HG03066 (cell line): ENCODE measurements at regions not wholly inside any gene's neighbourhood (a gene's known extent, or its start where the extent isn't known, plus 50 kb on each side); places are given as distances from the start of the nearest gene placed in this dataset.

ENCODE experiments used
- ATAC-seq: cut with Tn5 transposase; IDR thresholded peaks from one replicate; pipeline ENCODE4 v1.9.1; 2021; ENCODE audit warnings: low read depth; ENCODE audit not compliant: unreplicated experiment

DNA sequence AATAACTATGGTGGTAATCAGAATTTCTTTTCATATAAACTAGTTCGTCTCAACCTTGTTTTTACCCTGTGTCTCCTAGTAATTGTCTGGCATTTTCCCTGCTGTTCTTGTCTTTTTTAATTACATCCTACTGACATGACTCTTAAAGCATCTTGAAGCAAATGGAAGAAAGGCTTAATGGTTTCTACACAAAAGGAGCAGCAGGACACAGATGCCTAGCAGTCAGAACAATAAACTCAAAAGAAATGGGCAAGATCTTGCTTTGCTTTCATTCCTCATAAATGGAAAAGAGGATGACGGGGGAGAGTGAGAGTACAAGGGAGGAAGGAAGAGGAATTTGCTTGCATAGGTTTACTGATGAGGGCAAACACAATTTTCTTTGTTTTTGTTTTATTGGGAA is 293.2 kb upstream of the EMCN start:
- ATAC-seq: no peak

DNA sequence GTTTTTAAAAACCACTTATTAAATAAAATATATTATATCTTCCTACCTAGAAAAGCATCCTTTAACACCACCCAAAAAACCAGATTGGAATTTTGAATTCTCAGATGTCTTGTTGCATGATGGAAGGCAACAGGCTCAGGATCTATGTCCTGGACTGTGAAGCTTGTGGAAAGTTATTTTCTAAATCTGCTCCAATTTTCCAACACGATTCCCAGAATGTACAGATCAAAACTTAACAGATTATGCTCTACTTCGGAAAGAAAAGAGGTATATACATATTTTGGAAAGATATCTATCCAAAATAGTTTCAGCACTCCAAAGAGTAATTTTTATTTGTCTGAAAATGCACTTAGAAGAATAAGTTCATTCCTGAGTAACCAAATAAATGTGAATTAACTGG is 291.7 kb upstream of the EMCN start:
- ATAC-seq: no peak

GRCh38 chr4:100806988-100807387 is 289.2 kb upstream of the EMCN start:
- no peak for ATAC-seq

DNA sequence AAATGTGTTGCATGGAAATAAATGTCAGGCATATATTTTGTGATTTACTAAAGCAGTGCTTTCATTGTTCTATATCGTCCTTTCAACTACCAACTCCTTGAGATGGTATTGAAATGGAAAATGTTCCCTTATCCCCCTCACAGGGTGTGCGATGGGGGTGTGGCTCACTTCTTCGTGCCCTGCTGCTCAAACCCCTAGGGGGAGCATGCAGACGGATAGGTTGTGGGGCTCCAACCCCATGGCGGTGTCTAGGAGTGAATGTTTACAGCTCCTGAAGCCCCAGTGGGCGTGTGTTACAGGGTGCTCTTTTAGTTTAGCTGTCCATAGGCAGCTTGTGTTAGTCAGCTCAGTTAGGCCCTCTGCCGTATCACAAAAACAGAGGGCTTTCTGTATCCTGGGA is 287.7 kb upstream of the EMCN start:
- no peak for ATAC-seq

DNA sequence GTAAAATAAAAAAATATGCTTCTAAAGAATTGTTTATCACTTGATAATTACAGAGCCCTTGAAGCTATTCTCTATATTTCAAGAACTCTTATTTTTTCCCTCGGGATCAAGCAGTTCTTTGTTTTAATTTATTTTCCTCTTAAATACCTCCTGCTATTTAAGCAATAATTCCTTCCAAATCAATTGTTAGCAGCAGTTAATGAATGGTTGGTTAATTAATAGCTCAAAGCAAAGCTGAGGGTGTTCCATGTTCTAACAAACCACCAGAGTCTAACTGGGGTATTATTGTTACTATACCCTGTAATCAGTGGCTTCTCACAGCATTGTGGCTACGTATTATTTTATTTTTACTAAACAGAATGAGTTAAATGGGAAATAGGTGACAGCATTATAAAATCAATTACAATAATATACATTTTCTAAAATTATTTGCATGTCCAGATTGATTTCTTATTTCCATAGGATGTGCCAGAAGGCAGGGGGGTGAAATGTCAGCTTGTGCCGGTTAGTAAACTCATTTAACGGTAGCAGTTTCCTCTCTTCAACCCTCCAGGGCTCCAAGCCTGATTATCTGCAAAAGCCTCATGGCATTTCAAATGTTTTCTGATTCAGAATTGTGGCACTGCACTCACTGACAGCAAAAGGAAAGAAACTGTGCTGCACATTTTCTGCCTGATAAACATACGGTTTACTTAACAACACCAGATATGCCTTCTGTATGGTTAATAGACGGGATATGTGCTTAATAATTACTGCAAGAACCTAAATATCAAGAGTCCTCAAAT is 286.9 kb upstream of the EMCN start:
- no peak for ATAC-seq

- no peak for ATAC-seq
Observed at GRCh38 chr4:100803751-100804150, 285.9 kb upstream of the EMCN start.

GRCh38 chr4:100799761-100800539 is 282.1 kb upstream of the EMCN start:
- ATAC-seq: no peak

GRCh38 chr4:100797791-100798190 is 280.0 kb upstream of the EMCN start:
- no peak for ATAC-seq

DNA sequence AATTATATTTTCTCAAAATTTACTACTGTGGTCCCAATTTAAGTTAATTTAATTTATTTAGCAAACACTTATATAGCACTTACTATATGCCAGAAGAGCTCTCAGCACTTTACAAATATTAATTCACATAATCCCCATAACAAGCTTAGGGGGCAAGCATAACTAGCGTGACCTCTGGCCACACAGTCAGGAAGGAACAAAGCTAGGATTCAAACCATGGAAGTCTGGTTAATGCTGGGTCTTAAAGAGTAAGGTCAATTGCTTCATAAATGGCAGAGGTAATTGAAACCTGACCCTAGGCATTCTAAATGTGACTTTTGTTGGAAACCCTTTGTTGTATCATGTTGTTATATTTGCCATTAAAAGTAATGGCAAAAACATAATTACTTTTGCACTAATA is 279.5 kb upstream of the EMCN start:
- no peak for ATAC-seq

- ATAC-seq: no peak
Observed at GRCh38 chr4:100796332-100796731, 278.5 kb upstream of the EMCN start.

GRCh38 chr4:100795581-100795980 is 277.8 kb upstream of the EMCN start:
- ATAC-seq: no peak

GRCh38 chr4:100790836-100791615 is 273.2 kb upstream of the EMCN start:
- ATAC-seq: no peak

DNA sequence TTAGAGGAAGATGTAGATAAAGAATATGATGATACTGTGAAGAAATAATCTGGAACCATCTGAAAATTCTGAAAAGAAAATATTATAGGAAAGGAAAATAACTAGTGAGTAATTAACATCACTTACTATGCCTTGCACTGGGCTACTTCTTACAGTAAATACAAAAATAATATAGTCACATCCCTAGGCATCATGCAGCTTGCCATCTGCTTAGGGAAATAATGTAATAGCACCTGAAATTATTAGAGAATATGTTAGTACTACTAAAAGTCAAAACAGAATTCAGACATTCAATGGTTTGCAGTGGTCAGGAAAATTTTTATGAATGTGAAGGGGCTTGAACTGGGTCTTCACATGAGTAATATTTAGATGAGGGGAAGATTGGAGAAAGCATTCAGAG is 272.2 kb upstream of the EMCN start:
- no peak for ATAC-seq

DNA sequence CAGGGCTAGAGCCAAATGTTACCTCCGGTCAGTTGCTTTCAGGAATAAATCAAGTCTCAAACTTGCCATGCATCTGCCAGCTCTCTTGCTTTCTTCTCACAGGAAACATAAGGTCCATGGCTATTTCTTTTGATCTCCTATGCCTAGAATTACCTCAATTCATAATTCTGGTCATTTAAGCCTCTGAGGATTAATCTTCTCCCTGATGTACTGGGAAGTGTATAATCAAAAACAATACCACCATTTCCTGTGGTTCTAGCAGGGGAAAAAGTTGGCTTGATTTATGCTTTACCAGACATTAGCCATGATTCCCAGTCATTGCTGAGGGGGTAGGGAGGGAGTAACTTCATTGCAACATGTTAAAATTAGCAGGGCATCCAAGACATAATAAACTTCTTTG is 268.7 kb upstream of the EMCN start:
- no peak for ATAC-seq

DNA sequence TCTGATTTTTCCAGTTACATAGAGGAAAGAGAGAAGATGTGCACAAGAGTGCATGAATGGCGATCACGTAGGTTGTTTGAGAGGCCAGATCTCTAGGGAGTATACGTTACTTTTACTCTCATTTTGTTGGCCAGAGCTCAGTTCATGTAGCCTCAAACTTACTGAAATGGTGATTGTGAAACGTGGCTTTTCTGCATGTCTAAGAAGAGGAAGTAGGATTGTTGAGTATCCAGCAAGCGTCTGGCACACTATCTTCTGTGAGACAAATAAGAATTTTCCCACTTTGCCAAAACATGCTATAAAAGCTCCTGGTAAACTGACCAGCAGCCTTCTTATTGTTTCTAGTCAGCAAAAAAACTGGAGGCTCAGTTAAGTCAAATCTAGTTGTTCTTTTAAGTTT is 264.5 kb upstream of the EMCN start:
- ATAC-seq: no peak

- ATAC-seq: no peak
Observed at GRCh38 chr4:100781435-100781834, 263.6 kb upstream of the EMCN start.

- ATAC-seq: no peak
Observed at GRCh38 chr4:100780126-100780525, 262.3 kb upstream of the EMCN start.

DNA sequence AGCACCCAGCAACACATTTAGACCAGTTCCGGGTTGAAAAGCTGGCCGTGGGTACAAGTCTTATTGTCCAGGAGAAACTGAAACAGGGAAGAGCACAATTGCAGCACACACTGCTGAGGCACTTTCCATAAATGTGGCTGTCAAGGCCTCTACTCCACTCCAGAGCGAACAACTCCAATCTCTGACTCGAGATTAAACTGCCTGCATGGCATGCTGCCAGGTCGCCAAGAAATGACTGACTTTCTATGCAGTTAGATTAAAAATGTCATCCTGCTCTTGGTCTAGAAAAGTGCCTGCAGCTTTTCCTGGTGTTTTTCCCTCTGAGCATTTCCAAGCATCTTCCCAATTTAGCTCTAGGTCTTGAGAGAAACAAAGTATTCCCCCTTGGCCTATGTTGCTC is 260.6 kb upstream of the EMCN start:
- ATAC-seq: no peak

DNA sequence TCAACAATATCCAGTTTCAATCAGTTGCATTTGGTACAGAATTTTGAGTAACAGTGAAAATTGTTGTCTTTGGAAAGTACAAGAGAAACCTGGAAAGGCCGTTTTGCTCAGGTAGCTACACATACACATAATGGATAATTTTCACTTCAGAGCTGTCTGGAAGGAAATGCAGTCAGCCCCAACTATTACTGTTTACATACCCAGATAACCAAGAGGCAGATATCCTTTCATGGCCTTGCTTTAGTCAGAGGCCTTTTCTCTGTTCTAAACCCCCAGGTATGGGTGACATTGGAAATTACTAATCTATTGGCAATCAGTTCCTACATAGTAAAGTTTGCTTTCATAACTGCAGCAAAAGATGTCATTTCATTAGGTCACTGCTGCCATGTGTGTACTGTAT is 244.9 kb upstream of the EMCN start:
- ATAC-seq: no peak

DNA sequence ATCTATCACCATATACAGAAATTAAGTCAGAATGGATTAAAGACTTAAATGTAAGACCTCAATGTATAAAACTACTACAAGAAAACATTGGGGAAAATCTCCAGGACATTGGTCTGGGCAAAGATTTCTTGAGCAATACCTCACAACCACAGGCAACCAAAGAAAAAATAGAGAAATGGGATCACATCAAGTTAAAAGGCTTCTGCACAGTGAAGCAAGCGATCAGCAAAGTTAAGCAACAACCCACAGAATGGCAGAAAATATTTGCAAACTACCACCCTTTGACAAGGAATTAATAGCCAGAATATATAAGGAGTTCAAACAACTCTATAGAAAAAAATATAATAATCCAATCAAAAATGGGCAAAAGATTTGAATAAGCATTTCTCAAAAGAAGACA is 236.9 kb upstream of the EMCN start:
- no peak for ATAC-seq

GRCh38 chr4:100746141-100746739 is 228.4 kb upstream of the EMCN start:
- no peak for ATAC-seq
